Aorta (tissue), 5 donors: ENCODE measurements at regions not wholly inside any gene's neighbourhood (a gene's known extent, or its start where the extent isn't known, plus 50 kb on each side); places are given as distances from the start of the nearest gene placed in this dataset.
"Not testable (repeated sequence)": the region's sequence is repeated elsewhere in the genome, so short reads cannot be mapped to it uniquely, and the experiment has no call there.

Experiments
- ATAC-seq: fragments of 200-7000 bp; cut with Tn5 transposase; one replicate; pipeline ENCODE4 v1.9.1; 2022; ENCODE audit warnings: moderate library complexity; ENCODE audit not compliant: low FRiP score
- DNase-seq, 2 donors: peaks; one replicate each; pipeline ENCODE4 v3.0.0-alpha.2; 2020
- H3K27ac ChIP-seq, 2 donors: one replicate each; pipeline ENCODE4 v1.5.1; 2013; ENCODE audit warnings: low read length in 2 of 2, mild to moderate bottlenecking in 2 of 2, moderate library complexity in 2 of 2, control low read depth in 1 of 2, inconsistent platforms in 1 of 2, low read depth in 1 of 2
- H3K27me3 ChIP-seq, 2 donors: one replicate each; pipeline ENCODE4 v1.6.1; 2013; ENCODE audit warnings: control low read depth in 1 of 2, low read length in 1 of 2, mild to moderate bottlenecking in 1 of 2, moderate library complexity in 1 of 2; ENCODE audit not compliant: insufficient read depth in 2 of 2, control insufficient read depth in 1 of 2
- H3K36me3 ChIP-seq, 2 donors: one replicate each; pipeline ENCODE4 v1.6.1; 2013; ENCODE audit warnings: control low read depth in 1 of 2, low read length in 1 of 2, mild to moderate bottlenecking in 1 of 2; ENCODE audit not compliant: insufficient read depth in 2 of 2, control insufficient read depth in 1 of 2
- H3K4me1 ChIP-seq, 2 donors: one replicate each; pipeline ENCODE4 v1.6.1; 2013; ENCODE audit warnings: low read length in 2 of 2, control low read depth in 1 of 2, mild to moderate bottlenecking in 1 of 2, moderate library complexity in 1 of 2; ENCODE audit not compliant: insufficient read depth in 2 of 2, control insufficient read depth in 1 of 2
- H3K4me3 ChIP-seq, 2 donors: one replicate each; pipeline ENCODE4 v1.5.1; 2013; ENCODE audit warnings: low read length in 2 of 2, control low read depth in 1 of 2, mild to moderate bottlenecking in 1 of 2
- H3K9me3 ChIP-seq: one replicate; pipeline ENCODE4 v1.6.1; 2013; ENCODE audit warnings: mild to moderate bottlenecking, low read length; ENCODE audit not compliant: control insufficient read depth
- WGBS, 2 donors: extraction: QIAGEN DNeasy Blood & Tissue Kit; methylation state at CpG; one replicate each; pipeline ENCODE4 v1.1.7; 2013; 5-methylcytosine and 5-hydroxymethylcytosine counted together
- intact Hi-C, 2 donors: fragments of 100-400 bp; cut with DNase I; formaldehyde crosslinking; loops; one replicate each; pipeline versions ENCODE4 v1.14.2 to v1.15.0; 2022
- donor health status: healthy with polysubstance abuse.
- donor health status: Bipolar disorder and iron deficiency.
- donor health status: DM: no; HTN: no; CAD: no.
- donor health status: DM: no; HTN: no; CAD: no.
- donor health status: DM: yes; HTN: yes; CAD: no.

GRCh38 chr7:54183055-54183454 is 359.1 kb upstream of the VSTM2A start:
- intact Hi-C loops = no loop called here
- Histone ChIP-seq H3K27me3 (no peaks in the 10 kb centered on the region), H3K36me3 (no peaks in the 10 kb centered on the region), H3K27ac (no peak overlapping the region), H3K4me3 (no peak overlapping the region), H3K4me1 (no peaks in the 10 kb centered on the region), H3K9me3 (peaks cover 2% of the 10 kb centered on the region)
- 32 to 42% methylated on average over 2 of the region's 2 CpGs for WGBS, 2 donors
- ATAC-seq (no peak), DNase-seq (no peak)

DNA sequence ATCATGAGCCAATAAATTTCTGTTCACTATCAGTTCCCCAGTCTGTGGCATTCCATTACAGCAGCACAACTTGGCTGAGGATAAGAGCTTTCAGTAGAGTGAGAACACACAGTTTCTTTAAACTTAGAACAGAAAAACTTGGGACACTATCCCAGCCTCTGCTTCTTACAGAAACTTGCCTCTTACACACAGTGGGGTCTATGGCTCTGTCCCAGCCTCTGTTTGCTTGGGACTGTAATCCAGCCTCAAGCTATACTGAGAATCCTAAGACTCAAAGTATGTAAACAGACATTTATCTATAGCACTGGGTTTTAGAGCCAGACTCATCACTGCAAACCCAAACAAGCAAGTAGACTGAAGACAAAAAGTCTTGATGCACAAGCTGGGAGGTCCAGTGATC is 355.8 kb upstream of the VSTM2A start:
- Histone ChIP-seq H3K4me3 (no peak overlapping the region), H3K27me3 (no peaks in the 10 kb centered on the region), H3K4me1 (no peaks in the 10 kb centered on the region), H3K9me3 (peaks cover 2% of the 10 kb centered on the region), H3K36me3 (no peaks in the 10 kb centered on the region), H3K27ac (no peak overlapping the region)
- ATAC-seq = no peak
- intact Hi-C loops = no loop called here
- DNase-seq = no peak

- intact Hi-C loops = no loop called here
- Histone ChIP-seq H3K27ac (no peak overlapping the region), H3K36me3 (no peaks in the 10 kb centered on the region), H3K4me1 (no peaks in the 10 kb centered on the region), H3K9me3 (peaks cover 1% of the 10 kb centered on the region), H3K27me3 (no peaks in the 10 kb centered on the region), H3K4me3 (no peak overlapping the region)
- no peak for ATAC-seq
- 44 to 55% methylated on average over 8 of the region's 8 CpGs for WGBS, 2 donors
- no peak for DNase-seq
These were observed 354.1 kb upstream of the VSTM2A start for GRCh38 chr7:54187886-54188685.

- WGBS, 2 donors = 69 to 78% methylated on average over 2 of the region's 2 CpGs
- H3K36me3 ChIP-seq = no peaks in the 10 kb centered on the region
- DNase-seq = no peak
- H3K4me3 ChIP-seq = no peak overlapping the region
- H3K4me1 ChIP-seq = no peaks in the 10 kb centered on the region
- ATAC-seq = no peak
- H3K27me3 ChIP-seq = no peaks in the 10 kb centered on the region
- H3K9me3 ChIP-seq = peaks cover 1% of the 10 kb centered on the region
- intact Hi-C loops = no loop called here
- H3K27ac ChIP-seq = no peak overlapping the region
These were observed 353.3 kb upstream of the VSTM2A start for GRCh38 chr7:54188843-54189242.

- Histone ChIP-seq H3K4me1 (no peaks in the 10 kb centered on the region), H3K9me3 (peaks cover 1% of the 10 kb centered on the region), H3K36me3 (no peaks in the 10 kb centered on the region), H3K4me3 (no peak overlapping the region), H3K27ac (no peak overlapping the region), H3K27me3 (no peaks in the 10 kb centered on the region)
- intact Hi-C loops = no loop called here
- DNase-seq (no peak), ATAC-seq (no peak)
- 52 to 65% methylated on average over 2 of the region's 2 CpGs for WGBS, 2 donors
These were observed 352.8 kb upstream of the VSTM2A start for GRCh38 chr7:54189330-54189729.

GRCh38 chr7:54201501-54201900 is 340.7 kb upstream of the VSTM2A start:
- intact Hi-C loops = no loop called here
- ATAC-seq (no peak), DNase-seq (no peak)
- Histone ChIP-seq H3K4me3 (no peak overlapping the region), H3K27me3 (no peaks in the 10 kb centered on the region), H3K27ac (no peak overlapping the region), H3K4me1 (no peaks in the 10 kb centered on the region), H3K36me3 (no peaks in the 10 kb centered on the region), H3K9me3 (peaks cover 3% of the 10 kb centered on the region)

DNA sequence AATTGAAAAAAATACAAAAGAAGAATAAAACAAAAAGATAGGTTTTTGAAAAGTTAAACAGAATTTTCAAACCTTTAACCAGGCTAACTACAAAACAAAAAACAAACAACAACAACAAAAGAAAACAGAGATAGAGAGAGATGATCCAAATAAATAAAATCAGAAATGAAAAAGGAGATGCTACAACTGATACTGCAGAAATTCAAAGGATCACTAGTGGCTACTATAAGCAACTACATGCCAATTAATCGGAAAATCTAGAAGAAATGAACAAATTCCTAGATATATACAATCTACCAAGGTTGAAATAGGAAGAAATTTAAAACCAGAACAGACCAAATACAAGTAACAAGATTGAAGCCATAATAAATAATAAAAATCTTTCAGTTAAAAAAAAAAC is 326.8 kb upstream of the VSTM2A start:
- peaks cover 2% of the 10 kb centered on the region for H3K9me3 ChIP-seq
- no peak overlapping the region for H3K27ac ChIP-seq
- ATAC-seq (no peak), DNase-seq (no peak)
- no peaks in the 10 kb centered on the region for H3K27me3 ChIP-seq
- WGBS, 2 donors = 45 to 62% methylated on average over 1 of the region's 1 CpG
- no peaks in the 10 kb centered on the region for H3K4me1 ChIP-seq
- intact Hi-C loops = no loop called here
- no peaks in the 10 kb centered on the region for H3K36me3 ChIP-seq
- no peak overlapping the region for H3K4me3 ChIP-seq

DNA sequence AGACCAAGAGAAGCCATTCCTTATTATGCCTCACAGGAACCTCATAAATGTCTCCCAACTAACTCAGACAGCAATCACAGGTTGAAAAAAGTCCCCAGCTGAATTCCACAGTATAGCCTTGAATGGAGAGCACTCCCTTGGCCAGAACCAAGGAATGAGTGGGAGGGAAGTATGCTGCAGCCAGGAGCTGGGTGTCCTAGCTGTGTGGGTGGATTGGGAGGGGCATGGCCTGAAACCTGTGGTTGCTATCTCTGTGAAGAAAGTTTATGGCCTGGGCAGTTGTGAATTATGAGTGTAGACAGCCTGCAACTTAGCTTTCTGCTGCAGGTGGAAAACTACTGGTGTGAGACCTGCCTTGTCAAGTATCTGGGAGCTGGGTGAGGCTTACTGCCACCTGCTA is 316.1 kb upstream of the VSTM2A start:
- intact Hi-C loops, ATAC-seq, H3K27ac ChIP-seq, H3K9me3 ChIP-seq, H3K4me3 ChIP-seq, H3K27me3 ChIP-seq, H3K4me1 ChIP-seq, DNase-seq, H3K36me3 ChIP-seq: not testable (repeated sequence)

GRCh38 chr7:54242776-54243175 is 299.4 kb upstream of the VSTM2A start:
- Histone ChIP-seq H3K36me3 (no peaks in the 10 kb centered on the region), H3K9me3 (no peaks in the 10 kb centered on the region), H3K4me1 (no peaks in the 10 kb centered on the region), H3K27ac (no peak overlapping the region), H3K4me3 (no peak overlapping the region), H3K27me3 (no peaks in the 10 kb centered on the region)
- WGBS, 2 donors = 93 to 95% methylated on average over 6 of the region's 6 CpGs
- ATAC-seq = no peak
- DNase-seq = no peak
- intact Hi-C loops = no loop called here
